OCI-LY7 (cell line): ENCODE measurements at regions not wholly inside any gene's neighbourhood (a gene's known extent, or its start where the extent isn't known, plus 50 kb on each side); places are given as distances from the start of the nearest gene placed in this dataset.

ENCODE experiments used
- EZH2phosphoT487 ChIP-seq: fragments of 200-600 bp; sonication (generic); IDR thresholded peaks from 2 replicates; pipeline ENCODE4 v1.6.1; 2018; ENCODE audit warnings: low read depth, borderline replicate concordance, mild to moderate bottlenecking, mixed run types, antibody characterized with exemption, low read length, moderate library complexity, mixed read lengths
- TF ChIP-seq, protein P1 (sequence below): fragments of 200-600 bp; sonication (generic); conservative IDR thresholded peaks from 2 replicates; pipeline ENCODE4 v1.5.1; 2014; ENCODE audit warnings: mild to moderate bottlenecking, antibody characterized with exemption, low read length, moderate library complexity, mixed read lengths

DNA sequence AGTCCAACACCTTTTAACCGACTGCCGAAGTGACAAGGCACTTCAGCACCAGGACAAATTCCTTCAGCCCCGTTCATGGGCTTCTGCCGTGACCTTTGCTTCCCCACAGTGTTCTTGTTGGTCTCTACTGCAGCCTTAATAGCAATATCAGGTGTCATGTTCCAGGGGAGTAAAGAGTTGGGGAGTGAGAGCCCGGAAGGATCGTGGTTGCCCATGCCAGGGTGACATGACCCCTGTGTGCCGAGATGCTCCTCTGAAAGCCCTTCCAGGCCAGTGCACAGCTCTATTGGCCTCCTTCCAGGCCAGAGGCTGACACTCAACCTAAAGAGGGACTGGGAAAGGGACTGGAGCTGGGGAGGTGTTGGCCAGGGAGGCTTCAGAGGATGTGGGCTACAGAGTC is 279.2 kb downstream of the CYRIA start:
- TF ChIP-seq, protein P1, sequence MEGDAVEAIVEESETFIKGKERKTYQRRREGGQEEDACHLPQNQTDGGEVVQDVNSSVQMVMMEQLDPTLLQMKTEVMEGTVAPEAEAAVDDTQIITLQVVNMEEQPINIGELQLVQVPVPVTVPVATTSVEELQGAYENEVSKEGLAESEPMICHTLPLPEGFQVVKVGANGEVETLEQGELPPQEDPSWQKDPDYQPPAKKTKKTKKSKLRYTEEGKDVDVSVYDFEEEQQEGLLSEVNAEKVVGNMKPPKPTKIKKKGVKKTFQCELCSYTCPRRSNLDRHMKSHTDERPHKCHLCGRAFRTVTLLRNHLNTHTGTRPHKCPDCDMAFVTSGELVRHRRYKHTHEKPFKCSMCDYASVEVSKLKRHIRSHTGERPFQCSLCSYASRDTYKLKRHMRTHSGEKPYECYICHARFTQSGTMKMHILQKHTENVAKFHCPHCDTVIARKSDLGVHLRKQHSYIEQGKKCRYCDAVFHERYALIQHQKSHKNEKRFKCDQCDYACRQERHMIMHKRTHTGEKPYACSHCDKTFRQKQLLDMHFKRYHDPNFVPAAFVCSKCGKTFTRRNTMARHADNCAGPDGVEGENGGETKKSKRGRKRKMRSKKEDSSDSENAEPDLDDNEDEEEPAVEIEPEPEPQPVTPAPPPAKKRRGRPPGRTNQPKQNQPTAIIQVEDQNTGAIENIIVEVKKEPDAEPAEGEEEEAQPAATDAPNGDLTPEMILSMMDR, result no peak
- TF ChIP-seq EZH2phosphoT487, result no peak
